ENCODE measurements at regions not wholly inside any gene's neighbourhood (a gene's known extent, or its start where the extent isn't known, plus 50 kb on each side); places are given as distances from the start of the nearest gene placed in this dataset.

GRCh38 chr10:94178475-94179253 lies 184.1 kb downstream of the NOC3L start:
- TF ChIP-seq CTCF (IDR thresholded peaks at IDR 0.05) (no peak), POLR2A (IDR thresholded peaks at IDR 0.05) (no peak)

All from body of pancreas (tissue), 4 donors.